ENCODE measurements at regions not wholly inside any gene's neighbourhood (a gene's known extent, or its start where the extent isn't known, plus 50 kb on each side); places are given as distances from the start of the nearest gene placed in this dataset.
A peak's percentile ranks its signal among the peaks of the same experiment; 100 is the strongest.
"Not testable (repeated sequence)": the region's sequence is repeated elsewhere in the genome, so short reads cannot be mapped to it uniquely, and the experiment has no call there.

GRCh38 chr2:111348316-111348715 lies 227.6 kb downstream of the BCL2L11 start:
- H3K9me3 ChIP-seq; H3K4me1 ChIP-seq; H3K36me3 ChIP-seq; intact Hi-C loops (cut with DNase I; ENCODE audit: low total_unique reads); H3K27ac ChIP-seq; H3K4me3 ChIP-seq; H3K27me3 ChIP-seq; DNase-seq: not testable (repeated sequence)

- peaks cover 0 to 19% (median 6%) of the 10 kb centered on the region in 4 donors for H3K4me1 ChIP-seq
- peak; percentile 40 to 86 for DNase-seq
- H3K36me3 ChIP-seq; intact Hi-C loops (cut with DNase I; ENCODE audit: low total_unique reads); H3K9me3 ChIP-seq; H3K27me3 ChIP-seq; H3K4me3 ChIP-seq: not testable (repeated sequence)
- peak overlapping the region; percentile 72 for H3K27ac ChIP-seq
Observed at GRCh38 chr2:111355022-111355817, 234.5 kb downstream of the BCL2L11 start.

GRCh38 chr2:111355823-111356511 lies 235.3 kb downstream of the BCL2L11 start:
- H3K9me3 ChIP-seq; DNase-seq; H3K4me3 ChIP-seq; H3K27me3 ChIP-seq; H3K36me3 ChIP-seq; intact Hi-C loops (cut with DNase I; ENCODE audit: low total_unique reads): not testable (repeated sequence)
- peak overlapping the region; percentile 72 for H3K27ac ChIP-seq
- H3K4me1 ChIP-seq: peaks cover 0 to 19% (median 6%) of the 10 kb centered on the region in 4 donors

GRCh38 chr2:111356512-111357031 lies 235.9 kb downstream of the BCL2L11 start:
- H3K9me3 ChIP-seq; H3K4me3 ChIP-seq; H3K27me3 ChIP-seq; intact Hi-C loops (cut with DNase I; ENCODE audit: low total_unique reads); H3K36me3 ChIP-seq; H3K27ac ChIP-seq: not testable (repeated sequence)
- peak; percentile 76 to 90 for DNase-seq
- peaks cover 0 to 19% (median 6%) of the 10 kb centered on the region in 4 donors for H3K4me1 ChIP-seq

GRCh38 chr2:111365986-111366640 lies 245.4 kb downstream of the BCL2L11 start:
- H3K27me3 ChIP-seq; H3K4me1 ChIP-seq; intact Hi-C loops (cut with DNase I; ENCODE audit: low total_unique reads); H3K9me3 ChIP-seq; H3K36me3 ChIP-seq: not testable (repeated sequence)
- Histone ChIP-seq H3K4me3 (peak overlapping the region; percentile 45), H3K27ac (peak overlapping the region; percentile 12 to 30)
- DNase-seq: peak in 1 of 2 donors; percentile 25

- DNase-seq; intact Hi-C loops (cut with DNase I; ENCODE audit: low total_unique reads); H3K4me1 ChIP-seq; H3K27me3 ChIP-seq; H3K9me3 ChIP-seq; H3K36me3 ChIP-seq; H3K27ac ChIP-seq: not testable (repeated sequence)
- peak overlapping the region; percentile 45 for H3K4me3 ChIP-seq
Observed at GRCh38 chr2:111366641-111367029, 245.9 kb downstream of the BCL2L11 start.

- H3K36me3 ChIP-seq, H3K4me1 ChIP-seq: not testable (repeated sequence)
Observed at GRCh38 chr2:111367080-111367479, 246.4 kb downstream of the BCL2L11 start.

GRCh38 chr2:111367871-111368270 lies 247.2 kb downstream of the BCL2L11 start:
- H3K36me3 ChIP-seq; H3K4me1 ChIP-seq; DNase-seq; H3K9me3 ChIP-seq; H3K27me3 ChIP-seq; H3K4me3 ChIP-seq; intact Hi-C loops (cut with DNase I; ENCODE audit: low total_unique reads); H3K27ac ChIP-seq: not testable (repeated sequence)

More at GRCh38 chr2:111367080-111367479, 246.4 kb downstream of the BCL2L11 start:
- H3K27ac ChIP-seq; H3K9me3 ChIP-seq; H3K27me3 ChIP-seq; intact Hi-C loops (cut with DNase I; ENCODE audit: low total_unique reads); H3K4me3 ChIP-seq; DNase-seq: not testable (repeated sequence)

- H3K4me1 ChIP-seq; H3K4me3 ChIP-seq; H3K27me3 ChIP-seq; H3K9me3 ChIP-seq; intact Hi-C loops (cut with DNase I; ENCODE audit: low total_unique reads); H3K36me3 ChIP-seq; DNase-seq; H3K27ac ChIP-seq: not testable (repeated sequence)
Observed at GRCh38 chr2:111368288-111368687, 247.6 kb downstream of the BCL2L11 start.

GRCh38 chr2:111373060-111373459 lies 252.3 kb downstream of the BCL2L11 start:
- intact Hi-C loops (cut with DNase I; ENCODE audit: low total_unique reads); DNase-seq; H3K36me3 ChIP-seq: not testable (repeated sequence)

GRCh38 chr2:111373989-111374388 lies 253.3 kb downstream of the BCL2L11 start:
- H3K27me3 ChIP-seq; H3K27ac ChIP-seq; H3K4me1 ChIP-seq; H3K9me3 ChIP-seq; DNase-seq; H3K36me3 ChIP-seq; intact Hi-C loops (cut with DNase I; ENCODE audit: low total_unique reads); H3K4me3 ChIP-seq: not testable (repeated sequence)

More at GRCh38 chr2:111373060-111373459, 252.3 kb downstream of the BCL2L11 start:
- H3K9me3 ChIP-seq, H3K27ac ChIP-seq, H3K4me3 ChIP-seq, H3K27me3 ChIP-seq, H3K4me1 ChIP-seq: not testable (repeated sequence)

GRCh38 chr2:111374734-111375133 lies 254.0 kb downstream of the BCL2L11 start:
- H3K27me3 ChIP-seq; H3K4me3 ChIP-seq; H3K4me1 ChIP-seq; intact Hi-C loops (cut with DNase I; ENCODE audit: low total_unique reads); H3K27ac ChIP-seq; H3K9me3 ChIP-seq; DNase-seq; H3K36me3 ChIP-seq: not testable (repeated sequence)

- H3K9me3 ChIP-seq; H3K4me3 ChIP-seq; H3K27ac ChIP-seq; intact Hi-C loops (cut with DNase I; ENCODE audit: low total_unique reads); H3K27me3 ChIP-seq; H3K36me3 ChIP-seq; H3K4me1 ChIP-seq; DNase-seq: not testable (repeated sequence)
Observed at GRCh38 chr2:111375320-111375883, 254.7 kb downstream of the BCL2L11 start.

All from tibial artery (tissue), 4 donors.